ENCODE measurements at regions not wholly inside any gene's neighbourhood (a gene's known extent, or its start where the extent isn't known, plus 50 kb on each side); places are given as distances from the start of the nearest gene placed in this dataset.
A peak's percentile ranks its signal among the peaks of the same experiment; 100 is the strongest.

- ChIA-PET CTCF (no interaction called here), POLR2A (no interaction called here)
- Histone ChIP-seq H3K4me1 (ENCODE audit: control extremely low read depth in 1 of 4, control insufficient read depth in 4 of 4, insufficient read depth in 4 of 4, low read length in 3 of 4) (no peaks in the 10 kb centered on the region), H3K27ac (ENCODE audit: insufficient read depth in 1 of 2, low read depth in 1 of 2, low read length in 2 of 2, poor library complexity in 1 of 2, severe bottlenecking in 2 of 2) (no peak overlapping the region), H3K4me3 (ENCODE audit: control insufficient read depth in 1 of 7, extremely low read depth in 1 of 7, insufficient read depth in 4 of 7, low read depth in 2 of 7, low read length in 6 of 7) (no peak overlapping the region), H3K27me3 (replicated peaks in 2 of 5; ENCODE audit: control insufficient read depth in 4 of 5, insufficient read depth in 5 of 5, low read length in 4 of 5) (no peaks in the 10 kb centered on the region), H3K36me3 (ENCODE audit: control insufficient read depth in 4 of 4, insufficient read depth in 4 of 4, low read length in 3 of 4) (no peaks in the 10 kb centered on the region), H3K9me3 (ENCODE audit: control extremely low read depth in 1 of 5, control insufficient read depth in 4 of 5, insufficient read depth in 2 of 5, low read depth in 1 of 5, low read length in 4 of 5) (no peaks in the 10 kb centered on the region)
- DNase-seq, result no peak
Measured at GRCh38 chr7:67505449-67505848, 508.8 kb downstream of the TYW1 start.

- Histone ChIP-seq H3K36me3 (ENCODE audit: control insufficient read depth in 4 of 4, insufficient read depth in 4 of 4, low read length in 3 of 4) (no peaks in the 10 kb centered on the region), H3K27me3 (replicated peaks in 2 of 5; ENCODE audit: control insufficient read depth in 4 of 5, insufficient read depth in 5 of 5, low read length in 4 of 5) (peaks cover 0 to 2% (median 0%) of the 10 kb centered on the region in 5 experiments), H3K9me3 (ENCODE audit: control extremely low read depth in 1 of 5, control insufficient read depth in 4 of 5, insufficient read depth in 2 of 5, low read depth in 1 of 5, low read length in 4 of 5) (no peaks in the 10 kb centered on the region), H3K4me3 (ENCODE audit: control insufficient read depth in 1 of 7, extremely low read depth in 1 of 7, insufficient read depth in 4 of 7, low read depth in 2 of 7, low read length in 6 of 7) (no peak overlapping the region), H3K4me1 (ENCODE audit: control extremely low read depth in 1 of 4, control insufficient read depth in 4 of 4, insufficient read depth in 4 of 4, low read length in 3 of 4) (no peaks in the 10 kb centered on the region), H3K27ac (ENCODE audit: insufficient read depth in 1 of 2, low read depth in 1 of 2, low read length in 2 of 2, poor library complexity in 1 of 2, severe bottlenecking in 2 of 2) (no peak overlapping the region)
- no peak for DNase-seq
- CTCF ChIA-PET, result no interaction called here
- WGBS (ENCODE audit: insufficient coverage), result 75% methylated on average over 6 of the region's 7 CpGs
- POLR2A ChIA-PET, result no interaction called here
Measured at GRCh38 chr7:67512481-67512880, 515.8 kb downstream of the TYW1 start.

GRCh38 chr7:67518580-67518979, 521.9 kb downstream of the TYW1 start:
- H3K4me1 ChIP-seq (ENCODE audit: control extremely low read depth in 1 of 4, control insufficient read depth in 4 of 4, insufficient read depth in 4 of 4, low read length in 3 of 4), result no peaks in the 10 kb centered on the region
- no peak for DNase-seq
- ChIA-PET POLR2A (no interaction called here), CTCF (no interaction called here)
- no peaks in the 10 kb centered on the region for H3K27me3 ChIP-seq (replicated peaks in 2 of 5; ENCODE audit: control insufficient read depth in 4 of 5, insufficient read depth in 5 of 5, low read length in 4 of 5)
- 23% methylated on average over 4 of the region's 4 CpGs for WGBS (ENCODE audit: insufficient coverage)
- H3K27ac ChIP-seq (ENCODE audit: insufficient read depth in 1 of 2, low read depth in 1 of 2, low read length in 2 of 2, poor library complexity in 1 of 2, severe bottlenecking in 2 of 2), result no peak overlapping the region
- no peak overlapping the region for H3K4me3 ChIP-seq (ENCODE audit: control insufficient read depth in 1 of 7, extremely low read depth in 1 of 7, insufficient read depth in 4 of 7, low read depth in 2 of 7, low read length in 6 of 7)
- no peaks in the 10 kb centered on the region for H3K36me3 ChIP-seq (ENCODE audit: control insufficient read depth in 4 of 4, insufficient read depth in 4 of 4, low read length in 3 of 4)
- peaks cover 0 to 3% (median 0%) of the 10 kb centered on the region in 5 experiments for H3K9me3 ChIP-seq (ENCODE audit: control extremely low read depth in 1 of 5, control insufficient read depth in 4 of 5, insufficient read depth in 2 of 5, low read depth in 1 of 5, low read length in 4 of 5)

- peaks cover 0 to 3% (median 0%) of the 10 kb centered on the region in 5 experiments for H3K9me3 ChIP-seq (ENCODE audit: control extremely low read depth in 1 of 5, control insufficient read depth in 4 of 5, insufficient read depth in 2 of 5, low read depth in 1 of 5, low read length in 4 of 5)
- peak in 2 of 3 donors; percentile 2 to 18 for DNase-seq
- H3K36me3 ChIP-seq (ENCODE audit: control insufficient read depth in 4 of 4, insufficient read depth in 4 of 4, low read length in 3 of 4), result no peaks in the 10 kb centered on the region
- H3K27ac ChIP-seq (ENCODE audit: insufficient read depth in 1 of 2, low read depth in 1 of 2, low read length in 2 of 2, poor library complexity in 1 of 2, severe bottlenecking in 2 of 2), result no peak overlapping the region
- ChIA-PET CTCF (interaction anchor here (1.4 kb wide), 1 partner anchor 8 kb away, joined by 3 read pairs; no protein-coding TSS in a partner anchor), POLR2A (no interaction called here)
- H3K27me3 ChIP-seq (replicated peaks in 2 of 5; ENCODE audit: control insufficient read depth in 4 of 5, insufficient read depth in 5 of 5, low read length in 4 of 5), result no peaks in the 10 kb centered on the region
- H3K4me3 ChIP-seq (ENCODE audit: control insufficient read depth in 1 of 7, extremely low read depth in 1 of 7, insufficient read depth in 4 of 7, low read depth in 2 of 7, low read length in 6 of 7), result no peak overlapping the region
- 71% methylated on average over 2 of the region's 3 CpGs for WGBS (ENCODE audit: insufficient coverage)
- no peaks in the 10 kb centered on the region for H3K4me1 ChIP-seq (ENCODE audit: control extremely low read depth in 1 of 4, control insufficient read depth in 4 of 4, insufficient read depth in 4 of 4, low read length in 3 of 4)
Measured at GRCh38 chr7:67519171-67519570, 522.5 kb downstream of the TYW1 start.

GRCh38 chr7:67522504-67522903, 525.9 kb downstream of the TYW1 start:
- Histone ChIP-seq H3K27ac (ENCODE audit: insufficient read depth in 1 of 2, low read depth in 1 of 2, low read length in 2 of 2, poor library complexity in 1 of 2, severe bottlenecking in 2 of 2) (no peak overlapping the region), H3K4me3 (ENCODE audit: control insufficient read depth in 1 of 7, extremely low read depth in 1 of 7, insufficient read depth in 4 of 7, low read depth in 2 of 7, low read length in 6 of 7) (no peak overlapping the region), H3K9me3 (ENCODE audit: control extremely low read depth in 1 of 5, control insufficient read depth in 4 of 5, insufficient read depth in 2 of 5, low read depth in 1 of 5, low read length in 4 of 5) (peaks cover 0 to 3% (median 0%) of the 10 kb centered on the region in 5 experiments), H3K4me1 (ENCODE audit: control extremely low read depth in 1 of 4, control insufficient read depth in 4 of 4, insufficient read depth in 4 of 4, low read length in 3 of 4) (no peaks in the 10 kb centered on the region), H3K36me3 (ENCODE audit: control insufficient read depth in 4 of 4, insufficient read depth in 4 of 4, low read length in 3 of 4) (no peaks in the 10 kb centered on the region), H3K27me3 (replicated peaks in 2 of 5; ENCODE audit: control insufficient read depth in 4 of 5, insufficient read depth in 5 of 5, low read length in 4 of 5) (no peaks in the 10 kb centered on the region)
- CTCF ChIA-PET, result no interaction called here
- DNase-seq, result no peak
- POLR2A ChIA-PET, result no interaction called here
- WGBS (ENCODE audit: insufficient coverage), result 94% methylated on average over 3 of the region's 3 CpGs

- H3K4me1 ChIP-seq (ENCODE audit: control extremely low read depth in 1 of 4, control insufficient read depth in 4 of 4, insufficient read depth in 4 of 4, low read length in 3 of 4), result no peaks in the 10 kb centered on the region
- WGBS (ENCODE audit: insufficient coverage), result 79% methylated on average over 4 of the region's 4 CpGs
- ChIA-PET CTCF (interaction anchor here (0.9 kb wide), 1 partner anchor 23 kb away, joined by 3 read pairs; no protein-coding TSS in a partner anchor), POLR2A (no interaction called here)
- no peak for DNase-seq
- H3K27me3 ChIP-seq (replicated peaks in 2 of 5; ENCODE audit: control insufficient read depth in 4 of 5, insufficient read depth in 5 of 5, low read length in 4 of 5), result no peaks in the 10 kb centered on the region
- no peaks in the 10 kb centered on the region for H3K36me3 ChIP-seq (ENCODE audit: control insufficient read depth in 4 of 4, insufficient read depth in 4 of 4, low read length in 3 of 4)
- H3K9me3 ChIP-seq (ENCODE audit: control extremely low read depth in 1 of 5, control insufficient read depth in 4 of 5, insufficient read depth in 2 of 5, low read depth in 1 of 5, low read length in 4 of 5), result peaks cover 0 to 3% (median 0%) of the 10 kb centered on the region in 5 experiments
- no peak overlapping the region for H3K4me3 ChIP-seq (ENCODE audit: control insufficient read depth in 1 of 7, extremely low read depth in 1 of 7, insufficient read depth in 4 of 7, low read depth in 2 of 7, low read length in 6 of 7)
- no peak overlapping the region for H3K27ac ChIP-seq (ENCODE audit: insufficient read depth in 1 of 2, low read depth in 1 of 2, low read length in 2 of 2, poor library complexity in 1 of 2, severe bottlenecking in 2 of 2)
Measured at GRCh38 chr7:67523713-67524112, 527.1 kb downstream of the TYW1 start.

GRCh38 chr7:67525588-67525987, 529.0 kb downstream of the TYW1 start:
- Histone ChIP-seq H3K27me3 (replicated peaks in 2 of 5; ENCODE audit: control insufficient read depth in 4 of 5, insufficient read depth in 5 of 5, low read length in 4 of 5) (no peaks in the 10 kb centered on the region), H3K4me3 (ENCODE audit: control insufficient read depth in 1 of 7, extremely low read depth in 1 of 7, insufficient read depth in 4 of 7, low read depth in 2 of 7, low read length in 6 of 7) (no peak overlapping the region), H3K27ac (ENCODE audit: insufficient read depth in 1 of 2, low read depth in 1 of 2, low read length in 2 of 2, poor library complexity in 1 of 2, severe bottlenecking in 2 of 2) (no peak overlapping the region), H3K36me3 (ENCODE audit: control insufficient read depth in 4 of 4, insufficient read depth in 4 of 4, low read length in 3 of 4) (no peaks in the 10 kb centered on the region), H3K4me1 (ENCODE audit: control extremely low read depth in 1 of 4, control insufficient read depth in 4 of 4, insufficient read depth in 4 of 4, low read length in 3 of 4) (no peaks in the 10 kb centered on the region), H3K9me3 (ENCODE audit: control extremely low read depth in 1 of 5, control insufficient read depth in 4 of 5, insufficient read depth in 2 of 5, low read depth in 1 of 5, low read length in 4 of 5) (no peaks in the 10 kb centered on the region)
- POLR2A ChIA-PET, result no interaction called here
- no peak for DNase-seq
- 82% methylated on average over 4 of the region's 4 CpGs for WGBS (ENCODE audit: insufficient coverage)
- CTCF ChIA-PET, result no interaction called here
